ENCODE measurements at regions not wholly inside any gene's neighbourhood (a gene's known extent, or its start where the extent isn't known, plus 50 kb on each side); places are given as distances from the start of the nearest gene placed in this dataset.

- no peak overlapping the region for H3K27ac ChIP-seq (ENCODE audit: extremely low read depth, low read depth, low read length)
- ChIA-PET POLR2A (no interaction called here), CTCF (interaction anchor here (0.6 kb wide), 1 partner anchor 10 kb away, joined by 5 read pairs; no protein-coding TSS in a partner anchor)
- H3K36me3 ChIP-seq (ENCODE audit: control insufficient read depth in 2 of 2, insufficient read depth in 1 of 2, low read length in 2 of 2) = peaks cover 0 to 5% of the 10 kb centered on the region in 2 experiments; a peak in 1 of 3 replicates
- H3K4me1 ChIP-seq (ENCODE audit: control insufficient read depth, insufficient read depth, low read length) = peaks cover 19% of the 10 kb centered on the region
- no peak overlapping the region for H3K4me3 ChIP-seq (ENCODE audit: low read depth, low read length)
- H3K9me3 ChIP-seq (ENCODE audit: control insufficient read depth, insufficient read depth, low read depth, low read length) = no peaks in the 10 kb centered on the region
- no peak for TF ChIP-seq ZNF239 (tag by site-specific recombination; IDR thresholded peaks at IDR 0.05)
- no peak for TF ChIP-seq SALL2 (tag by site-specific recombination; IDR thresholded peaks at IDR 0.05; ENCODE audit: borderline replicate concordance)
- TF ChIP-seq ZNF416 (tag by site-specific recombination; IDR thresholded peaks at IDR 0.05) = no peak
- TF ChIP-seq ZNF473 (tag by site-specific recombination; IDR thresholded peaks at IDR 0.05) = no peak
- TF ChIP-seq ZNF223 (tag by site-specific recombination; IDR thresholded peaks at IDR 0.05) = no peak
- no peak for TF ChIP-seq GLIS1 (tag by site-specific recombination; IDR thresholded peaks at IDR 0.05)
- no peak for TF ChIP-seq TCF7L2 (IDR thresholded peaks at IDR 0.05; ENCODE audit: borderline replicate concordance, low read depth, low read length)
- TF ChIP-seq ZNF776 (tag by site-specific recombination; IDR thresholded peaks at IDR 0.05; ENCODE audit: borderline replicate concordance) = no peak
- TF ChIP-seq ZNF777 (tag by site-specific recombination; IDR thresholded peaks at IDR 0.05; ENCODE audit: borderline replicate concordance) = no peak
- TF ChIP-seq ZNF114 (tag by site-specific recombination; IDR thresholded peaks at IDR 0.05) = no peak
- TF ChIP-seq ZNF146 (tag by site-specific recombination; IDR thresholded peaks at IDR 0.05) = no peak
Measured at GRCh38 chr2:234885118-234885517, 66.7 kb upstream of the SH3BP4 start.

DNA sequence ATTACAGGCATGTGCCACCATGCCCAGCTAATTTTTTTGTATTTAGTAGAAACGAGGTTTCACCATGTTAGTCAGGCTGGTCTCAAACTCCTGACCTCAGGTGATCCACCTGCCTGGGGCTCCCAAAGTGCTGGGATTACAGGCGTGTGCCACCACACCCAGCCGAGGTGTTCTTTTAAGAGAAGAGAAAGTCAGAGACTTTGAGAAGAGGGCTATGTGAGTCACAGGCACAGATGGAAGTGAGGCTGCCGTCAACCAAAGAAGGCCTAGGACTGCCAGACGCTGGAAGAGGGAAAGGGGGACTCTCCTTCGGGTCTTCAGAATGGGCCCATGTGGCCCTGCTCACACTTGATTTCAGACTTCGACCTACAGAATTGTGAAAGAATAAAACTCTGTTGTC, 67.2 kb upstream of the SH3BP4 start:
- H3K27ac ChIP-seq (ENCODE audit: extremely low read depth, low read depth, low read length) = no peak overlapping the region
- no peak for TF ChIP-seq ZNF138 (tag by site-specific recombination; IDR thresholded peaks at IDR 0.05; ENCODE audit: borderline replicate concordance)
- no peak for TF ChIP-seq ATF2 (tag by site-specific recombination; IDR thresholded peaks at IDR 0.05; ENCODE audit: low read depth)
- no peak for TF ChIP-seq PRDM4 (tag by site-specific recombination; IDR thresholded peaks at IDR 0.05)
- no peak for TF ChIP-seq ZNF658 (tag by site-specific recombination; IDR thresholded peaks at IDR 0.05)
- no peak for TF ChIP-seq ELK4 (IDR thresholded peaks at IDR 0.05; ENCODE audit: borderline replicate concordance, low read depth, low read length)
- TF ChIP-seq ZNF354C (tag by site-specific recombination; IDR thresholded peaks at IDR 0.05; ENCODE audit: borderline replicate concordance, low read depth) = no peak
- no peak for TF ChIP-seq ZNF654 (tag by site-specific recombination; IDR thresholded peaks at IDR 0.05; ENCODE audit: low read depth)
- no peak for TF ChIP-seq ZNF777 (tag by site-specific recombination; IDR thresholded peaks at IDR 0.05; ENCODE audit: borderline replicate concordance)
- H3K4me1 ChIP-seq (ENCODE audit: control insufficient read depth, insufficient read depth, low read length) = peaks cover 24% of the 10 kb centered on the region
- H3K4me3 ChIP-seq (ENCODE audit: low read depth, low read length) = no peak overlapping the region
- ChIA-PET CTCF (no interaction called here), POLR2A (no interaction called here)
- peaks cover 0 to 5% of the 10 kb centered on the region in 2 experiments; a peak in 1 of 3 replicates for H3K36me3 ChIP-seq (ENCODE audit: control insufficient read depth in 2 of 2, insufficient read depth in 1 of 2, low read length in 2 of 2)
- no peaks in the 10 kb centered on the region for H3K9me3 ChIP-seq (ENCODE audit: control insufficient read depth, insufficient read depth, low read depth, low read length)

Data from HEK293 (cell line).